GM12864 (cell line): ENCODE measurements at regions not wholly inside any gene's neighbourhood (a gene's known extent, or its start where the extent isn't known, plus 50 kb on each side); places are given as distances from the start of the nearest gene placed in this dataset.

ENCODE experiments used
- DNase-seq: peaks from one replicate; pipeline ENCODE4 v3.0.0-alpha.2; 2011; ENCODE audit warnings: low read depth
- H3K4me3 ChIP-seq: 2 replicates; pipeline ENCODE4 v1.5.1; 2011; ENCODE audit warnings: mild to moderate bottlenecking, low read depth, low read length, control low read depth
- CTCF ChIP-seq: IDR thresholded peaks from 2 replicates; pipeline ENCODE4 v1.5.1; 2011; ENCODE audit warnings: low read depth, mild to moderate bottlenecking, moderate library complexity, low read length, control low read depth, inconsistent platforms; ENCODE audit errors: missing control alignments

DNA sequence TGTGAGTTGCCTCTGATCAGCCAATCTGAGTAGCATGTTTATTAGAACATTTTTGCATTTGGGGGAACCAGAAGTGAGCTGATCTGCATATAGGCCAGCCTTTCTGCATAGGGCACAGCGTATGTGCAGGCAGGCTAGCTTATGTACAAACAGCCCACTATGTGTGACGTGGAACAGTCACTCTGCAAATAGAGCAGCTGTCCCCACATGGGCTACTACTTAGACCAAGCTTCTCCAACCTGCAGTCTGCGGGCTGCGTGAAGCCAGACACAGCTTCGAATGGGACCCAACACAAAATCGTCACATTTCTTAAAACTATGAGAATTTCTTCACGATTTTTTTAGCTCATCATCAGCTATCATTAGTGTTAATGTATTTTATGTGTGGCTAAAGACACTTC is 134.1 kb upstream of the FAM20C start:
- TF ChIP-seq CTCF: no peak
- no peak for DNase-seq
- H3K4me3 ChIP-seq: no peak overlapping the region

- no peak overlapping the region for H3K4me3 ChIP-seq
- no peak for TF ChIP-seq CTCF
- no peak for DNase-seq
These were observed 133.0 kb upstream of the FAM20C start for GRCh38 chr7:59079-60016.

- no peak overlapping the region for H3K4me3 ChIP-seq
- no peak for TF ChIP-seq CTCF
- DNase-seq: no peak
These were observed 132.2 kb upstream of the FAM20C start for GRCh38 chr7:60017-60675.

GRCh38 chr7:60706-61105 is 131.7 kb upstream of the FAM20C start:
- no peak for TF ChIP-seq CTCF
- no peak overlapping the region for H3K4me3 ChIP-seq
- DNase-seq: no peak

DNA sequence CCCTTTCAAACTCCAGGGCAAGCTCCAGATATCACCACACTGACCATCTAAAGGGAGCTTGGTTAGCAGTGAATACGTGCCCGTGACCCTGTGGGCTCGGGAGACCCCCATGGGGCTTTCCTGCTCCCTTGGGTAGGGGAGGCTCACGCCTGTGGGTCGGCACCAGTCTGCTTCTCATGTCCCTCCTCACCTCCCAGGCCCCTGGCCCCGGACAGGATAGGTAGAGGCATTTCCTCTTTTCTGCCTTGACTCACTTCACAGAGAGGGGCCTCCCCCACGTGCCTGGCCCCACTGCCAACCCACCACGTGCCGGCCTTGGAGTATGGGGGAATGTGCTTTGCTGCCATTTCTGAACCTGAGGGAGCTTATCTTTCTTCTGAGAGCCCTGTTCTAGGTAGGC is 131.3 kb upstream of the FAM20C start:
- H3K4me3 ChIP-seq: no peak overlapping the region
- no peak for DNase-seq
- no peak for TF ChIP-seq CTCF

DNA sequence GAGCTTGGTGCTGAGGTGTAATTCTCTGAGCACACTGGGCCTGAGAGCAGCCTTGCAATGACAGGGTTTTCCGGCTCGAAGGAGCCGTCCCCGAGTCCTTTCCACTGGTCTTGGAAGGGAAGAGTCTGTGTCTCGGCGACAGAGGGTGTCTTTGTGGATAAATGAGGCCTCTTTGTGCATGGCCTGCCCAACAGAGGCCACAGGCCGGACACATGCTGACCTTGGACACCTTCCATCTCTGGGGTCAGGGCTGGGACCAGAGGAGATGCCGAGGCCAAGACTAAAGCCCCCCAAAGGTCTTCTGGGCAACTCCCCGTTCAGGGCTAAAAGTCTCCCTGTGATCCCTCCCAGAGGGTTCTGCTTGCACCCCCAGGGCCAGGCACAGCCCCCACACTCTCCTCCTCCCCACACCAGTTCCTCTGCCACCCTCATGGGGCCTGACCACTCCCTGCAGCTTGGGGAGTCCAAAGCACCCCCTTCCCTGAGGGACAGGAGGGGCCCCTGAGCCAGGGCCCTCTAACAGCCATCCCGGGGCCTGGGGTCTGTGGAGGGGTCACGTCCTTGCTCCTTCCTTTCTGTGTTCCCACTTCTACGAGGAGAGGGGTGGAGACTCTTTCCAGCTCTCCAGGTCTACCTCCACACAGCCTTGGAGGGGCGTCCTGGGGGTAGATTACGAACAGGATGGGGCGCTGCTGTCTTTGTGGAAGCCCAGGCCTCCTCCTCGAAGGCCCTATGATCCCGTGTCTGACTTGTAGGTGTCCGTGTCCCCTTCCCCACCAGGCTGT is 130.6 kb upstream of the FAM20C start:
- TF ChIP-seq CTCF: no peak
- DNase-seq: no peak

More for the DNA sequence above, 130.6 kb upstream of the FAM20C start:
- H3K4me3 ChIP-seq: no peak overlapping the region
